ENCODE measurements at regions not wholly inside any gene's neighbourhood (a gene's known extent, or its start where the extent isn't known, plus 50 kb on each side); places are given as distances from the start of the nearest gene placed in this dataset.

- no peak for DNase-seq
Observed at GRCh38 chr3:23665741-23666140, 140.0 kb upstream of the UBE2E1 start.

- DNase-seq: no peak
Observed at GRCh38 chr3:23666818-23667217, 138.9 kb upstream of the UBE2E1 start.

GRCh38 chr3:23667536-23668429, 138.0 kb upstream of the UBE2E1 start:
- no peak for DNase-seq

DNA sequence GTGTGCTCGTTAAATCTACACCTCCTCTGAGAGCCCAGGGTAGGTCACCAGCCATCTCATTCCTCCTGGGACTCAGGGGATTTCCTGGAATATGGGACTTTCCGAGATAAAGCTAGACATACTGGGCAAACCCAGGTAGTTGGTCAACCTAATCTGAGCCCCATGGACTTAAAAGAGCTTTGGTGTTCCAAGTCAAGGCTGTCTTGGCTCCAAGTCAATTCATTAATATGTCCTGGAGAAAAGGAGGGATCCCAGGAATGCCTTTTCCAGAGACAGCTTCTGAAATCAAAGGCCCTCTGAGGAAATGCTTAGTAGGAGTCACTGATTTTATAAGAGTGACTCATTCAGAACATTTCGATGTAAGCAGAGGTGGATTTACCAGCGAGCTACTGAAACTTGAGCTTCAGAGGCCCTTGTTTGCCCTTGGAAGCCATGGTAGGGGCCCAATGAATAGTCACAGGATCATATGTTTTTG, 137.3 kb upstream of the UBE2E1 start:
- DNase-seq: peak; percentile 12

DNA sequence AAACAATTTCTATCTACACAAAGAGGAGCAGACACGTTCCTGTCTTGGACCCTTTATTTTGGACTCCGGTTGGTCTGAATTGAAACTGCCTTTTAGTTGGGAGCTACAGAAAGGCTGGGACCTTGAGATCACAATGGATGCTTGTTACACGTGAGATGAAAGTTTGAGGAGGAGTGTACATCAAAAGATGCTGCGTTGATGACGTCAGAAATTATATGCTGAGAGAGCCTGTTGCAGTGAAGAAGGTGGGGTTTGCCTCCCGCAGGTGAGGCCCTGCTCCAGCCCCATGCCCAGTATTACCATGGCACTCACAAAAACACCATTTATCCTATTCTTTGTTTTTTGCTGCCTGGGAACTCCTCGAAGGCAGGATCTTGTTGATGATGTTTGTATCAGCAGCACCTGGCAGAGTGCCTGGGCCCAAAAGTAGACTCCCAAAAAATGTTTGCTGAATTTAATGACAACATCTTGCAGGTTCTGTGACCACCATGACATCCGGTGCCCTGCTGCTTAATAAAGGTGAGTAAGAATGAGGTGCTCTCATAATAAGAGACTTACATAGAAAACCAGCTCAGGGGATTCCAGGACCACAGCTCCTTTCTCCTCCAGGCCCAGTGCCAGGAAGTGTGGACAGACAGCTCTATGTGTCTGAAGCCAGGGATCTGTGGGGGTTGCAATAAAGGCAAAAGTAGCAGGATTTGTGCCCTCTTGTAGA, 136.1 kb upstream of the UBE2E1 start:
- DNase-seq: peak; percentile 39

GRCh38 chr3:23671851-23672589, 133.7 kb upstream of the UBE2E1 start:
- no peak for DNase-seq

DNA sequence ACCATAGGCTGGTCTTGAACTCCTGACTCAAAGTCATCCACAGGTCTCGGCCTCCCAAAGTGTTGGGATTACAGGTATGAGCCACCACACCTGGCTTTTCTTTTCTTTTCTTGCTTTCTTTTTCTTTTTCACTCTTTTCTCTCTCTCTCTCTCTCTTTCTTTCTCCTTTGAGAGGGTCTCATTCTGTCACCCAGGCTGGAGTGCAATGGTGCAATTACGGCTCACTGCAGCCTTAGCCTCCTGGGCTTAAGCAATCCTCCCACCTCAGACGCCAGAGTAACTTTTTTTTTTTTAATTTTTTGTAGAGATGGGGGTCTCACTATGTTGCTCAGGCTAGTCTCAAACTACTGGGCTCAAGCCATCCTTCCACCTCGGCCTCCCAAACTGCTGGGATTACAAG, 133.1 kb upstream of the UBE2E1 start:
- DNase-seq: no peak

DNA sequence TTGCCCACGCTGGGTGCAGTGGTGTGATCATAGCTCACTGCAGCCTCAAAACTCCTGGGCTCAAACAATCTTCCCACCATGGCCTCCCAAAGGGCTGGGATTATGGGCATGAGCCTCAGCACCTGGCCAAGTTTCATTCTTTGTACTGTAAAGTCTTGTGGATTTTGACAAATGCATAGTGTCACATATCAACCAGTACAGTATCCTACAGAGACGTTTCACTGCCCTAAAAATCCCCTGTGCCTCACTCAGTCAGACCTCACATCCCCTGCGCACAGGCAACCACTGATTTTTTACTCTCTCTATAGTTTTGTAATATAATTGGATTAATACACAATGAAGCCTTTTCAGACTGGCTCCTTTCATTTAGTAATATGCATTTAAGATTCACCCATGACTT, 130.7 kb upstream of the UBE2E1 start:
- no peak for DNase-seq

GRCh38 chr3:23676093-23676492, 129.7 kb upstream of the UBE2E1 start:
- no peak for DNase-seq

DNA sequence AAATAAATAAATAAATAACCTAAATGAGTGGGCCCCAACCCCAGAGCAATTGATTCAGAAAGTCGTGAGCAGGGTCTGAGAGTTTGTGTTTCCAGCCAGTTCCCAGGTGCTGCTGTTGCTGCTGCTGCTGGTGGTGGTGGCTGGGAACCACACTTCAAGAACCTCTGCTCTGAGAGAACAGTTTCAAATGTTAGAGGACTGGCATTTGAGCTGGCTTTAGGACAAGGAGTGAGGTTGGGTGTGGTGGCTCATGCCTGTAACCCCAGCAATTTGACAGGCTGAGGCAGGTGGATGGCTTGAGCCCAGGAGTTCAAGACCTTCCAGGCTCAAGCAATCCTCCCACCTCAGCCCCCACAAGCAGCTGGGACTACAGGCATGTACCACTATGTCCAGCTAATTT, 123.1 kb upstream of the UBE2E1 start:
- no peak for DNase-seq

GRCh38 chr3:23685541-23686258, 120.1 kb upstream of the UBE2E1 start:
- peak; percentile 89 for DNase-seq

- peak; percentile 2 for DNase-seq
Observed at GRCh38 chr3:23686519-23686918, 119.2 kb upstream of the UBE2E1 start.

DNA sequence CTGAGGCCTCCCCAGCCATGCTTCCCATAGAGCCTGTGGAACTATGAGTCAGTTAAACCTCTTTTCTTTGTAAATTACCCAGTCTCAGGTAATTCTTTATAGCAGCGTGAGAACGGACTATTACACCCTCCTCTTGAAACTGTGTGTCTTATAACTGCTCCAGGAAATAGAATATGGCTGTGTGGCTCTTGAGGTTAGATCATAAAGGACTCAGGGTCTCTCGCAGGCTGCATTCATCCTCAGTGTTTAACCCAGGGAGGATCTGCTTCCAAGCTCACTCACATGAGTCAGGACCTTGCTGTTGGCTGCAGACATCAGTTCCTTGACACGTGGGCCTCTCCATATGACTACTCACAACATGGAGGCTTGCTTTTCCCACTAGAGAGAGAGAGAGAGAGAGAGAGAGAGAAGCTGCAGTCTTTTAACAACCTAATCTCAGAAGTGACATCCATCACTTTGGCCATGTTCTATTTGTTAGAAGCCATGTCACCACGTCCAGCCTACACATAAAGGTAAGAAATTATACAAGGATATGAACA, 114.3 kb upstream of the UBE2E1 start:
- DNase-seq: no peak

DNA sequence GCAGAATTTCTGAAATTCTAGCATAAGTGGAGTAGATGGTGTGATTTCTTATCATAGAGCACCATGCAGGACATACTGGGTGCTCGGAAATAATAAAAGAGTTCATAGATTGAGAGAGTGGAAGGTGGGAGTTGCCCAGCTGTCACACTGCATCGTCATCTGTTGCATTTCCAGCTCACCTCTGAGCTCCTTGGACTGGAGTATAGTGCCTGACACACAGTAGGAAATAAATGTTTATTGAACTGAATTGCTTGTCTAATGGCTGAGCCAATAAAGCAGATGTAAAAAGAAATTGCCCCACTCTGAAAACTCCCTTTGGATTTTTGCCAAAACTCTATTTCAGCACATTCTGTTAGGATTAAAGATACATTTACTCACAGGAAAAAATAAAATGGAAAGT, 108.9 kb upstream of the UBE2E1 start:
- DNase-seq: peak; percentile 80

- DNase-seq: peak; percentile 84
Observed at GRCh38 chr3:23697416-23697815, 108.3 kb upstream of the UBE2E1 start.

GRCh38 chr3:23698652-23699313, 107.0 kb upstream of the UBE2E1 start:
- DNase-seq: peak; percentile 47

DNA sequence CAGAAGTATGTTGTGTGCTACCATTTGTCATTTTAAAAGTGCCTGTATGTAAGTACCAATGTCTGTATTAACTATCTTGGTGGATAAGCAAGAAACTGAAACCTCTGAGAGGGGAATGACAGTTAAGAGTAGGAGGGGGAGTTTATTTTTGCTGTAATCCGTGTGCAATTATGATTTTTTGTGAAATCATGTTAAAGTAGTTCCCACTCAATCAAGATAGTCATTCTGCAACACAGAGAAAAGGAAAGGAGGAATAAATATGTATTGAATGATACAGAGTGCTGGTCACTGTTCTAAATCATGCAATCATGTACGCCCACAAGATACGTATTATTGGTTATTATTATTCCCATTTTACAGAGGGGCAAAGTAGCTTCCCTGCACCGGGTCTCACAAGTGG, 105.1 kb upstream of the UBE2E1 start:
- no peak for DNase-seq

GRCh38 chr3:23701716-23702597, 103.8 kb upstream of the UBE2E1 start:
- DNase-seq: peak; percentile 96

DNA sequence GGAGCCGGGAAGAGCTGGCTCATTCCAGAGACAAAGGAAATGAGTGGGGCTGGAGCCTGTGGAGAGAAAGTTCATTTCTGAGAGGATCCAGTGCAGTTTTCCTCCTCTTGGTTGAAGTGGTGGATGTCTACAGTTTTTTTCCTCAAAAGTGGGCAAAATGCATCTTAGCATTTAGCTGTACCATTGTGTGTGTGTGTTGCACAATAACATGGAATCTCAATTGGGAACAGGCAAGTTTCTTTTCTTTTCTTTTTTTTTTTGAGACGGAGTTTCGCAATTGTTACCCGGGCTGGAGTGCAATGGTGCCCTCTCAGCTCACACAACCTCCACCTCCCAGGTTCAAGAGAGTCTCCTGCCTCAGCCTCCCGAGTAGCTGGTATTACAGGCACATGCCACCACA, 101.5 kb upstream of the UBE2E1 start:
- DNase-seq: peak; percentile 6

GRCh38 chr3:23706111-23706510, 99.6 kb upstream of the UBE2E1 start:
- no peak for DNase-seq

GRCh38 chr3:23709987-23710386, 95.8 kb upstream of the UBE2E1 start:
- DNase-seq: no peak
